GM12864 (cell line): ENCODE measurements at regions not wholly inside any gene's neighbourhood (a gene's known extent, or its start where the extent isn't known, plus 50 kb on each side); places are given as distances from the start of the nearest gene placed in this dataset.
"Not testable (repeated sequence)": the region's sequence is repeated elsewhere in the genome, so short reads cannot be mapped to it uniquely, and the experiment has no call there.

Source experiments
- DNase-seq: peaks from one replicate; pipeline ENCODE4 v3.0.0-alpha.2; 2011; ENCODE audit warnings: low read depth
- H3K4me3 ChIP-seq: 2 replicates; pipeline ENCODE4 v1.5.1; 2011; ENCODE audit warnings: mild to moderate bottlenecking, low read depth, low read length, control low read depth
- TF ChIP-seq, protein P1 (sequence below): IDR thresholded peaks from 2 replicates; pipeline ENCODE4 v1.5.1; 2011; ENCODE audit warnings: low read depth, mild to moderate bottlenecking, moderate library complexity, low read length, control low read depth, inconsistent platforms; ENCODE audit errors: missing control alignments

DNA sequence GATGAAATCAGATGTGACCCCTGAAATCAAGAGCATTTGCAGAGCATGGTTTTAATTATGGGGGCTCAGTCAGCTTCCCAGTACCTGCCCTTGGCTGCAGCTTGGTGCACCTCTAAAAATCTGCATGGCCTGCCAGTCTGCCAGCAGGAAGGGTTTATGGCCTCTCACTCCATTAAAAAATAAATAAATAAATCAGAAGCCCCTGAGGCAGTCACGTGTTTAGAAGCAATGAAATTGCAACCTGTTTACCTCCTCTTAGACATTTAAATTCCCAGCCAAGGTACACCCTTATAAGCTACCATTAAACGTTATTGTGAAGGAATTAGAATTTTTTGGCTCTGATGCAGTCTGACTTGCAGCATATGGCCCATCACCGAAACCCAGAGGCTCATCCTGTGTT is 114.0 kb upstream of the LDB2 start:
- H3K4me3 ChIP-seq = no peak overlapping the region
- TF ChIP-seq, protein P1, sequence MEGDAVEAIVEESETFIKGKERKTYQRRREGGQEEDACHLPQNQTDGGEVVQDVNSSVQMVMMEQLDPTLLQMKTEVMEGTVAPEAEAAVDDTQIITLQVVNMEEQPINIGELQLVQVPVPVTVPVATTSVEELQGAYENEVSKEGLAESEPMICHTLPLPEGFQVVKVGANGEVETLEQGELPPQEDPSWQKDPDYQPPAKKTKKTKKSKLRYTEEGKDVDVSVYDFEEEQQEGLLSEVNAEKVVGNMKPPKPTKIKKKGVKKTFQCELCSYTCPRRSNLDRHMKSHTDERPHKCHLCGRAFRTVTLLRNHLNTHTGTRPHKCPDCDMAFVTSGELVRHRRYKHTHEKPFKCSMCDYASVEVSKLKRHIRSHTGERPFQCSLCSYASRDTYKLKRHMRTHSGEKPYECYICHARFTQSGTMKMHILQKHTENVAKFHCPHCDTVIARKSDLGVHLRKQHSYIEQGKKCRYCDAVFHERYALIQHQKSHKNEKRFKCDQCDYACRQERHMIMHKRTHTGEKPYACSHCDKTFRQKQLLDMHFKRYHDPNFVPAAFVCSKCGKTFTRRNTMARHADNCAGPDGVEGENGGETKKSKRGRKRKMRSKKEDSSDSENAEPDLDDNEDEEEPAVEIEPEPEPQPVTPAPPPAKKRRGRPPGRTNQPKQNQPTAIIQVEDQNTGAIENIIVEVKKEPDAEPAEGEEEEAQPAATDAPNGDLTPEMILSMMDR = no peak
- DNase-seq = no peak

DNA sequence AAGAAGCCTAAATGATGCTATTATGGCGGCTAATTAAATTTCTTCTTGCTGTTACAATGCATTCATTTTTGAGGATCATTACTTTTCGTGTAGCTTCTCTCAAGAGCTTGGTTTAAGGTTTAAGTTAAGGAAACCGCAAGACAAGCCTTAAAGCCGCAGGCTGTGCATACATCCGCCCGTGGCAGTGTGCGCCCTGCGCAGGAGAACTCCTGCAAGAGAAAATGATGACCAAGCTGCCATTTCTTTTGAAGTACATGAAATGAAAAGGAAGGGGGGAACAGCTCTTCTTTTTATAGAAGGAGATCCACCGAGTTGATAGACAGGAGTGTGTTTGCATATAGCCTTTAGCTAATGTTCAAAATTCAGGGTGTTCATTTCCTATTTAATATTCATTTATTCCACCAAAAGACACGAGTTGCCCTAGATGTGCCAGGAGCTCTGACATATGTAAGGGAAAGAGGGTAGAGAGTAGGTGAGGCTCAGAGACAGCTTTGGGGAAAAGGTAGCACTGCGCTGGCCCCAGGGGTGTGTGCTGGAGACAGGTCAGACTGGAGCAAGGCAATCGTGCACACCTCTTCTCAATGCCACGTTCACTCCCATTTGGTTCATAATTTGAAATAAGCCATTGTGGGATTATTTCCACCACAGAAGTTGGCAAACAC is 112.1 kb upstream of the LDB2 start:
- no peak for DNase-seq
- TF ChIP-seq, protein P1 = no peak
- H3K4me3 ChIP-seq = no peak overlapping the region

DNA sequence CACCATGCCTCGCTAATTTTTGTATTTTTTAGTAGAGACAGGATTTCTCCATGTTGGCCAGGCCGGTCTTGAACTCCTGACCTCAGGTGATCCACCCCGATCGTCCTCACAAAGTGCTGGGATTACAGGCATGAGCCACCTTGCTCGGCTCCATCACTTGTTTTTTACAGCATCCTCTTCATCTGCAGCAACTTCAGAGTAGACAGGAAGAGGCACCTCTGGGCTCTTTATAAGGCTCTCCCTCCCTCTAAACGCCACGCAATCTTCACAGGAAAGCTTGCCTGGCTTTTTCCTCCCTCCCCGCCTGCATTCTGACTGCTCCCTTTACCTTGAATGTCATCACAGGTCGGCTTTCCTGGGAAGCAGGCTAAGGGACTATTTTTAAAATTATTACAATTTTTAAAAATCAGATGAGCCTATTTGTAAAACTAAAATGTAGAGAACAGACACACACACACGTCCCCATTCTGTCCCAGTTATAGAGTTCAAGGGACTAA is 111.5 kb upstream of the LDB2 start:
- no peak overlapping the region for H3K4me3 ChIP-seq

DNA sequence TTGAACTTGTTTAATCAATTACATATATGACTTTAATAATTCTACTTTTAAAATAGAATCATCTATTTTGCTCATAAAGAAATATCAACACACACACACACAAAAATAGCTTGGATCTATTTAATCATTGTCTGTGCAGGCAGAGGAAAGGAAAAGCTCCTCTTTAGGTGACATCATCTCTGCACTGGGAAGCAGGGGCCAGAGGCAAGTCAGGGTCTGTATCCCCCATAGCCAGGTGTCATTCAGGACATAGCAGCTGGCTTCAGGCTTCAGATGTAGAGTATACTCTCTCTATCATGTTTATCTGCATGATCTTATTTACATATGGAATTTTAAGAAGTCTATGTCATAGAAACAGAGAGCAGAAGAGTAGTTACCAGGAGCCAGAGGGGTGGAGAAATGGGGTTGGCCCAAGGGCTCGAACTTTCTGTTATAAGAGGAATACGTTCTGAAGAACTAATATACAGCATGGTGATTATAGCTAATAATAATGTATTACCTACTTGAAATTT is 110.4 kb upstream of the LDB2 start:
- TF ChIP-seq, protein P1 = no peak
- H3K4me3 ChIP-seq = no peak overlapping the region

More for the DNA sequence above, 111.5 kb upstream of the LDB2 start:
- TF ChIP-seq, protein P1 = no peak
- no peak for DNase-seq

DNA sequence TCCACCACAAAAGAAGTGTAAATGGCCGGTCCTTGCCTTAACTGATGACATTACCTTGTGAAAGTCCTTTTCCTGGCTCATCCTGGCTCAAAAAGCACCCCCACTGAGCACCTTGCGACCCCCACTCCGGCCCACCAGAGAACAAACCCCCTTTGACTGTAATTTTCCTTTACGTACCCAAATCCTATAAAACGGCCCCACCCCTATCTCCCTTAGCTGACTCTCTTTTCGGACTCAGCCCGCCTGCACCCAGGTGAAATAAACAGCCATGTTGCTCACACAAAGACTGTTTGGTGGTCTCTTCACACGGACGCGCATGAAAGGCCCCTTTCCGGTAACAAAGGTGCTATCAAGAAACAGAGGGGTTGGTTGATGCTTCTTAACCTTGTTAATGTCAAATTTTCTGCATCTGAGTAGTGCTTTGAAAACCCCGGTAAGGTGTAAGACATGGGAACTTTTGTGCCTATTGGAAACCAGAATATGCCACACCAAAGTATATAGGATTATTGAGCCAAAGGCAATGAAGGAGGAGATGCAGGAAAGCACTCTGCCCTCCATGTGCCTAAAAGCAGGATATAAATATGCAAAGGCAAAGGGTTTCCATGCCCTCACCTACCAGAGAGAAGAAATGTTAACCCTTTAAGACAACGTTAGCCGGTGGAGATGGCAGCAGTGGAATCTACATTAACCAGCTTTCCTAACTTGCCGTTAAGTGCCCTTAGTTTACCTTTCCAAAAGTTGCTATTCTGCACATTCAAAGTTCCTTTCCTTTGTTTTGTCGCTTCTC is 105.4 kb upstream of the LDB2 start:
- not testable (repeated sequence) for DNase-seq, H3K4me3 ChIP-seq

More for the DNA sequence above, 110.4 kb upstream of the LDB2 start:
- DNase-seq = no peak

DNA sequence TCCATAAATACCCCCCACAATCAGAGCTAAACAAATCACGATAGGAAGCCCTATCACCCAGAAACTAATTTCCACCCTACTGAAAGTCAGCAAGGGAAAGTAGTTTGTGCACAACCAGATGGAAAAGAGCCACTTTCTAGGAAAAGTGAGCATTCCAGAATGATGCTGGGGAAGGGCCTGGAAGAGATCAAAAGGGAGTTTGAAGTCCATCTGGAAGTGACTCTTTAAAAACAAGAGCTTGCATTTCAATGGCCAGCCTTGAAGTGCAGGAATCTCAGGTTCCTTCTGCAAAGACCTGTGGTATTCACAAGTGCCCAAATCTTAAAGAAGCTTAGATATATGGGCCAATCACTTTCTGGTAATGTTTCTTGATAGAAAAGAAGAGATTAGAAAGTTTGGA is 97.0 kb upstream of the LDB2 start:
- H3K4me3 ChIP-seq = no peak overlapping the region
- TF ChIP-seq, protein P1 = no peak
- no peak for DNase-seq

DNA sequence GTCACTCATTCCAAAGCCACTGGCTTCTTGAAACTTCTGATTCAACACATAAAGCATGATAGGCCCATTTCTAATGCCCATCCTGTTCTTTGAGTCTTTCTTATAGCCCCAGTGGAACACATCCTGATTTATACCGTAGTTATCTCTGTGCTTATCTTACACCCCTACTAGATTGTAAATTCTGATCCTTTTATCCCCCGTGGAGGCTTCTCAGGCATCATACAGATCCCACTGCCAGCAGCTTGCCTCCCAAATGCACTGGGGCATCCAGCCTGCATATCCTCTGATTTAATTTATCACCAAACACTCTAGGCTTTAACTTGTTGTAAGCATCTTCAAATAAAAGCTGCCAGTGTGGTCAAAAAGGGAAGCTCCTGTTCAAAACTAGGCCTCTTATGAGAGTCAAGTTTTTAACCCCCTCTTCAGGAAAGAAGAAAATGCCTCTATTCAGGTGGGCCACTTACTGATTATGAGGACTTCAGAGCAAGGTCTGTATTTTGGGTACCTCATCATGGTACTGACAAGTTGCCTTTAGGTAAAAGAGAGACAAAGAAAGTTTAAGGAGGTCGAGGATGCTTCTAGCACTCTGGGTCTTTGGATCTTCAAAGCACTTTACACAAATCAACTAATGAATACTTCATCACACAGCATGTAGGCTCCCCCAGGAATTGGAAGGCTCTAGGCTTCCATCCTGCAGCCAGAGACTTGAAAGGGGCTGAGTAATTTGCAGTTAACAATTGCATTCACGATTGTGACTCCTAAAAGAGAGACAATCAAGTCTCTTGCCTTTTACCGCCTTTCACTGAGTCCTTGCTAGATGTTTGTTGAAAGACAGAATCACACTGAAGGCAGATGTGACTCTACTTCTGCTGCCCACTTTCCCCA is 95.8 kb upstream of the LDB2 start:
- no peak for DNase-seq
- no peak overlapping the region for H3K4me3 ChIP-seq
- TF ChIP-seq, protein P1 = no peak
